KMS-11 (cell line): ENCODE measurements at regions not wholly inside any gene's neighbourhood (a gene's known extent, or its start where the extent isn't known, plus 50 kb on each side); places are given as distances from the start of the nearest gene placed in this dataset.
"Not testable (repeated sequence)": the region's sequence is repeated elsewhere in the genome, so short reads cannot be mapped to it uniquely, and the experiment has no call there.

Experiments used
- H2AFZ ChIP-seq: fragments of 200-600 bp; sonication (generic); 2 replicates; pipeline ENCODE4 v1.6.1; 2016; ENCODE audit warnings: antibody characterized with exemption, mixed run types, low read depth
- H3K27ac ChIP-seq: fragments of 200-600 bp; sonication (generic); 2 replicates; pipeline ENCODE4 v1.6.1; 2016; ENCODE audit warnings: mild to moderate bottlenecking, mixed run types
- H3K27me3 ChIP-seq: fragments of 200-600 bp; sonication (generic); 2 replicates; pipeline ENCODE4 v1.6.1; 2017; ENCODE audit warnings: mild to moderate bottlenecking, low read depth, mixed run types, moderate library complexity; ENCODE audit not compliant: insufficient read depth
- H3K36me3 ChIP-seq: fragments of 200-600 bp; sonication (generic); 2 replicates; pipeline ENCODE4 v1.6.1; 2017; ENCODE audit warnings: mild to moderate bottlenecking, mixed run types; ENCODE audit not compliant: insufficient read depth
- H3K4me1 ChIP-seq: fragments of 200-600 bp; sonication (generic); 2 replicates; pipeline ENCODE4 v1.6.1; 2016; ENCODE audit warnings: mild to moderate bottlenecking, low read depth, mixed run types; ENCODE audit not compliant: poor library complexity, severe bottlenecking
- H3K4me2 ChIP-seq: fragments of 200-600 bp; sonication (generic); 2 replicates; pipeline ENCODE4 v1.7.0; 2016; ENCODE audit warnings: mild to moderate bottlenecking, mixed run types
- H3K4me3 ChIP-seq: fragments of 200-600 bp; sonication (generic); IDR thresholded peaks from 2 replicates; pipeline ENCODE4 v1.6.1; 2017; ENCODE audit warnings: low read depth, low read length, mixed read lengths; ENCODE audit not compliant: insufficient read depth
- H3K79me2 ChIP-seq: fragments of 200-600 bp; sonication (generic); 2 replicates; pipeline ENCODE4 v1.6.1; 2016; ENCODE audit warnings: low read depth, mixed run types; ENCODE audit not compliant: insufficient read depth
- H3K9ac ChIP-seq: fragments of 200-600 bp; sonication (generic); 2 replicates; pipeline ENCODE4 v1.6.1; 2016; ENCODE audit warnings: mild to moderate bottlenecking, mixed run types
- H4K20me1 ChIP-seq: fragments of 200-600 bp; sonication (generic); 2 replicates; pipeline ENCODE4 v1.6.1; 2016; ENCODE audit warnings: mild to moderate bottlenecking, mixed run types; ENCODE audit not compliant: insufficient read depth
- TF ChIP-seq, protein P1 (sequence below): fragments of 200-600 bp; sonication (generic); conservative IDR thresholded peaks from 2 replicates; pipeline ENCODE4 v1.6.1; 2017; ENCODE audit warnings: low read depth, mild to moderate bottlenecking, antibody characterized with exemption, low read length, moderate library complexity, mixed read lengths

DNA sequence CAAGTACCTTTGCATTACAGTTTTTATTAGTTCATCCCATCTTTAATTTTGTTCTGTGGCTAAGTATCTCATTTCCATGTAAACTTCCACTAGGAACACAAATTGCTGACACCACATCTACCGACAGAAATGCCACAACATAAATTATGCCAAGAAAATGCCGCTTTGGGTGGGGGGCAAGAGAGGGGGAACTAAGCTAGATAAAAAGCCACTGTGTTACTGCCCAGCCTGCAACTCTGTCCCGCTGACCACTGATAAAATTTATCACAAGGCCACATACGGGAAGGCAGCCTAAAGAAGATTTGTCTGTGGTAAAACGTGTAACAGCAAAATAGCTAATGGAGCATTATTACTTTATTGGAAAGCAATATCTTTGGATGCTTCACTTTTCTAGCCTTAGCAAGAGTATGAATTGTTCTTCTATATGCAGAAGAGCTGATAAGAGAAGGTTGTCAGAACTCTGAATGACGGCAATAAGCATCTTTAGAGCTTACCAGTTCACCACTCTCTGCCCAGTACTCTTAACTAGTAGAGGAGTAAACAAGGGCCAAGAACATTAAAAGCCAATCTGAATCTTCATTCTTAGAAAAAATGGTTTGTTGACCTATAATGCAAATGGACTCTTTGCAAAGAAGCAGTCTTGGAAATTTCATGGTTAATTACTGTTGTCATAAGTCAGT, 172.2 kb upstream of the MEF2C start:
- Histone ChIP-seq H3K4me2 (no peak overlapping the region), H3K9ac (no peak overlapping the region), H3K79me2 (no peaks in the 10 kb centered on the region), H4K20me1 (no peaks in the 10 kb centered on the region), H3K4me3 (no peak overlapping the region), H3K36me3 (no peaks in the 10 kb centered on the region), H3K4me1 (no peaks in the 10 kb centered on the region), H3K27me3 (no peaks in the 10 kb centered on the region; the same call in 1 of the 2 replicates), H3K27ac (no peak overlapping the region), H2AFZ (no peak overlapping the region)
- TF ChIP-seq, protein P1, sequence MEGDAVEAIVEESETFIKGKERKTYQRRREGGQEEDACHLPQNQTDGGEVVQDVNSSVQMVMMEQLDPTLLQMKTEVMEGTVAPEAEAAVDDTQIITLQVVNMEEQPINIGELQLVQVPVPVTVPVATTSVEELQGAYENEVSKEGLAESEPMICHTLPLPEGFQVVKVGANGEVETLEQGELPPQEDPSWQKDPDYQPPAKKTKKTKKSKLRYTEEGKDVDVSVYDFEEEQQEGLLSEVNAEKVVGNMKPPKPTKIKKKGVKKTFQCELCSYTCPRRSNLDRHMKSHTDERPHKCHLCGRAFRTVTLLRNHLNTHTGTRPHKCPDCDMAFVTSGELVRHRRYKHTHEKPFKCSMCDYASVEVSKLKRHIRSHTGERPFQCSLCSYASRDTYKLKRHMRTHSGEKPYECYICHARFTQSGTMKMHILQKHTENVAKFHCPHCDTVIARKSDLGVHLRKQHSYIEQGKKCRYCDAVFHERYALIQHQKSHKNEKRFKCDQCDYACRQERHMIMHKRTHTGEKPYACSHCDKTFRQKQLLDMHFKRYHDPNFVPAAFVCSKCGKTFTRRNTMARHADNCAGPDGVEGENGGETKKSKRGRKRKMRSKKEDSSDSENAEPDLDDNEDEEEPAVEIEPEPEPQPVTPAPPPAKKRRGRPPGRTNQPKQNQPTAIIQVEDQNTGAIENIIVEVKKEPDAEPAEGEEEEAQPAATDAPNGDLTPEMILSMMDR = no peak

DNA sequence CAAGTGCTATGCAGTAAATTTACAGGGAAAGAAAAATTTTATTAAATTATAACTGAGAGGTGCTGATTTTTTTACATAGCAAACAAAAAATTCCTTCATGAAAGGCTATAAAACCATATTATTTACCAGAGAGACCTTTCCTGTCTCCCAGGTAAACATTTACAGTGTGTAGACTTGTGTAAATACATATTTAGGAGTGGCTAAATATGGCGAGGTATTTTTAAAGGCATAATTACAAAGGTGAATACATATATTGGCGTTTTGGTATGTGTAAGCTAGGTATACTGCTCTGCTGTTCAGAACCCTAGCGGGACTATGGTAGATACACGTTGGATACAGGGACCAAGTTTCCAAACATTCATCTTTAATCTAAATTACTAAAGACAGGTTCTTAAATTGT, 170.6 kb upstream of the MEF2C start:
- Histone ChIP-seq H3K4me3 (no peak overlapping the region), H4K20me1 (no peaks in the 10 kb centered on the region), H3K36me3 (no peaks in the 10 kb centered on the region), H3K27me3 (no peaks in the 10 kb centered on the region; the same call in 1 of the 2 replicates), H3K4me1 (no peaks in the 10 kb centered on the region), H3K79me2 (no peaks in the 10 kb centered on the region), H3K4me2 (no peak overlapping the region), H2AFZ (no peak overlapping the region), H3K9ac (no peak overlapping the region), H3K27ac (no peak overlapping the region)
- TF ChIP-seq, protein P1 = no peak

DNA sequence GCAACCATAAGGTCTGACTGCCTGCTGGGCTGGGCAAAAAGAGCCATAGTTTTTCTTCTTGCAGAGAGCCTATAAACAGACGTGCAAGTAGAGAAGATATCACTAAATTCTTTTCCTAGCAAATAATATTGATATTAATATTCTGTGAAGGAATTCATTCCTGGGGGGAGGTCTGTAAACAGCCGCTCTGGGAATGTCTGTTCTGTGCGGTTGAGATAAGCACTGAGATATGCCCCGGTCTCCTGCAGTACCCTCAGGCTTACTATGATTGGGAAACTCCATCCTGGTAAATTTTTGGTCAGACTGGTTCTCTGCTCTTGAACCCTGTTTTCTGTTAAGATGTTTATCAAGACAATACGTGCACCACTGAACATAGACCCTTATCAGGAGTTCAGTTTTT, 167.1 kb upstream of the MEF2C start:
- not testable (repeated sequence) for H4K20me1 ChIP-seq, H3K27me3 ChIP-seq, H2AFZ ChIP-seq, H3K4me3 ChIP-seq, H3K9ac ChIP-seq, H3K4me1 ChIP-seq, H3K36me3 ChIP-seq, H3K27ac ChIP-seq, H3K4me2 ChIP-seq, H3K79me2 ChIP-seq

DNA sequence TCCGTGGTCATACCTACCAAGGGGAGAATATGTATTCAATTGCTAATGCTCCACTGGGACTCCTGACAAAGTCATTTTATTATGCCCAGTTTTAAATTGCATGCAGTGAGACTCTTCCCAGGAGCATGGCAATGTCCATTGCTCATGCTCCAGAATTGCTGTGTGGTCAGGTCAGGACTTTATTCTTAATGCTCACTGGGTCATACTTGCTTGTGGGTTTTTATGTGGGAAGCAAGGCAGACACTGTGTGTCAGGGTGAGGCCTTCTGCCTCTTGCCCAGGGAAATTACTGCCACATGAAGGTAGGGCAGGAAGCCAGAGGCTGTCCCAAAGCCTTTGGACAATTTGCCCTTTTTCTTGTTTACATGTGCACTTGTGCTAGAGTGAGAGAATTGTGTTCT, 164.6 kb upstream of the MEF2C start:
- H3K4me1 ChIP-seq = no peaks in the 10 kb centered on the region
- no peak overlapping the region for H3K9ac ChIP-seq
- no peaks in the 10 kb centered on the region for H3K79me2 ChIP-seq
- no peak overlapping the region for H3K4me3 ChIP-seq
- H3K36me3 ChIP-seq = no peaks in the 10 kb centered on the region
- H3K27me3 ChIP-seq = no peaks in the 10 kb centered on the region; the same call in 1 of the 2 replicates
- H3K27ac ChIP-seq = no peak overlapping the region
- H4K20me1 ChIP-seq = no peaks in the 10 kb centered on the region
- H3K4me2 ChIP-seq = no peak overlapping the region
- H2AFZ ChIP-seq = no peak overlapping the region
- TF ChIP-seq, protein P1 = no peak

DNA sequence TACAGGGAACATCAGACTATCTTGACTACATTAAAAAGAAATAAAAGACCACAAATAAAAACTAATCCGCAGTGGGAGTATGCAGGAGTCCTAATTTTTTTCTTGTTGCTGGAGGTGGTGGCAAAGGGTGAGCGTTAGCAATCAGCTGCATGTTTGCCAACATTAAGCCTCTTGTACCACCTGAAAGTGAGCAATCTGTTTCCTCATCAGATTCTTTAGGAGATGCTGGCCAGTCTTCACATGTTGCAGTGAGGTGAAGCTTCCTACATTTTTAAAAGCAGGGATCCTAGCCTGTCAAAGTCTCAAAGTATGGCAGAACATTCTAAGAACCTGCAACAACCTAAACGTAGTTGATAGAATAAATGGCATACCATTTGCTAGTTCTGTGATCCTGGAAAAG, 162.2 kb upstream of the MEF2C start:
- H2AFZ ChIP-seq = no peak overlapping the region
- TF ChIP-seq, protein P1 = no peak
- no peaks in the 10 kb centered on the region for H3K4me1 ChIP-seq
- no peaks in the 10 kb centered on the region for H4K20me1 ChIP-seq
- H3K9ac ChIP-seq = no peak overlapping the region
- H3K79me2 ChIP-seq = no peaks in the 10 kb centered on the region
- H3K27ac ChIP-seq = no peak overlapping the region
- H3K4me2 ChIP-seq = no peak overlapping the region
- no peaks in the 10 kb centered on the region for H3K27me3 ChIP-seq
- H3K4me3 ChIP-seq = no peak overlapping the region
- H3K36me3 ChIP-seq = no peaks in the 10 kb centered on the region
